HG02588 (cell line): ENCODE measurements at regions not wholly inside any gene's neighbourhood (a gene's known extent, or its start where the extent isn't known, plus 50 kb on each side); places are given as distances from the start of the nearest gene placed in this dataset.
A peak's percentile ranks its signal among the peaks of the same experiment; 100 is the strongest.

Experiments
- ATAC-seq: cut with Tn5 transposase; IDR thresholded peaks from one replicate; pipeline ENCODE4 v1.9.1; 2021; ENCODE audit warnings: mild to moderate bottlenecking, moderate library complexity; ENCODE audit not compliant: unreplicated experiment

DNA sequence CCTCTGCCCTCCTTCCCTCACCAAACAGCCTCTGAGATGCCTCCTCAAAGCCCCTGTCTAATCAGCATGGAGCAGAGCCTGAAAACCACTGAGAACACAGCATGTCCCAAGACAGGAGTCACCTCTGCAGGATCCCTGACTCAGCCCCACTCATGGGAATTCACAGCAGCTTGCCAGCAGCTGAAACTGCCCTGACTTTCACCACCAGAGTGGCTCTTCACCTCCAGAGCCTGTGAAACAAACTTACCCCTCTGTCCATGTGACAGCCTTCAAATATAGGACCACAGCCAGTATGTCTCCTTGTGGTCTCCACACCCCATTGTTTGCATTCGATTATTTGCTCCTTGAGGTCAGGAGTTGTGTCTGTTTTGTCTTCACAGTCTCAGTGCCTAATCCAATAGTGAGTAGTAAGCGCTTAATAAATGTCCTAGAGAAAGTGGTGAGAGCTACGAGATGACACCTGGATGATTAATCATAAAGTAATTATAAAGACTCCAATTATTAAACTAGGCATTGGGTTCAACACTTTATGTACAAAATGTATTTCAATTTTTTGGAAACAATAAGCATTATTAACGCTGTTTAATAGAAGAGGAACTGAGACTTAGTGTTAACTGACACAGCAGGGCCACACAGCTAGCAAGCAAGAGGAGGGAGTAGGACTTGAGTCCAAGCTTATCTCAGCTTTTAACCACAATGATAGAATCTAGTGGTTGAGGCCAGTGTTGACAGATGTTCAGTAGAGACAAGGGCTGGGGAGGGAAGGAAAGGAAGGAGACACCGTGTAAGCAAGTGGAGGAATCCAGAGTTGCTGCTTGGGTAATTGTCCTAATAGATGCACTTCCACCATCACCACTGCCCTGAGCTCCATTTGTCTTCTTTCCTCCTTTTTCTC is 358.7 kb upstream of the TNP1 start:
- ATAC-seq: peak; percentile 49

GRCh38 chr2:217216982-217217381 is 357.1 kb upstream of the TNP1 start:
- ATAC-seq: no peak

DNA sequence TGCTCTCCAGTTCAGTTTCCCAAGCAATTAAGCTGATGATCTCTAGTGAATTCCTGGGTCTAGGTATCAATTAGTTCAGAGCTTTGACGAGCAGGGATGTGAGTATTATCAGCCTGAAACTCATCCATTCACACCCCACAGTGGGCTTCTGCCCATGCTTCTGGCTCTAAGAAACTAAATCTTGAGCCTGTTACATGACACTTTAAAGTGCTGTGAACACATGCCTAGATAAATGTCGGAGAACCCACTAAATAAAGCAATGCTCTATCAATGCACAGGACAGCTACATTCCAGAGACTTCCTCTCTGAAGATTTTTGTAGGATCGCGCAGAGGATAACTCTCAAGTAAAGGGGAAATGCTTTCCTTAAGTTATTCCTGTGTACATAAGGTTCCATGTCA is 356.5 kb upstream of the TNP1 start:
- no peak for ATAC-seq

- ATAC-seq: no peak
Measured at GRCh38 chr2:217215877-217216276, 356.0 kb upstream of the TNP1 start.

DNA sequence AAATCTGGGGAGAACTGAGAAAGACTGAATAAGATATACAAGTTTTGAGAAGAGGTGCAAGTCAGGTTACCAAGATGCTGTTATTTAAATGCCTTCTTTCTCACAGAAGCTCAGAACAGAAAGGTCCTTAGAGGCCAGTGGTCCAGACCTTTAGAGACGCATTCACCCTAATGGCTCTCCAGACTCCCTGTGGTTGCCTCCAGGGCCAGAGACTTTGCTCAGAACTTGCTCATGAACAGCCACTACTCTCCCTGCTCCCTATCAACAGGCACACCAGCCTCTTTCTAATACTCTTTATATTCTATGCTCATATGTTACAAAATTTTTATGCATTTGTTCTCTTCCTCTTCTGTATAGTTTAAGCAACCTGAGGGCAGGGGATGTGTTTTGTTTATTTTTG is 349.0 kb upstream of the TNP1 start:
- no peak for ATAC-seq

DNA sequence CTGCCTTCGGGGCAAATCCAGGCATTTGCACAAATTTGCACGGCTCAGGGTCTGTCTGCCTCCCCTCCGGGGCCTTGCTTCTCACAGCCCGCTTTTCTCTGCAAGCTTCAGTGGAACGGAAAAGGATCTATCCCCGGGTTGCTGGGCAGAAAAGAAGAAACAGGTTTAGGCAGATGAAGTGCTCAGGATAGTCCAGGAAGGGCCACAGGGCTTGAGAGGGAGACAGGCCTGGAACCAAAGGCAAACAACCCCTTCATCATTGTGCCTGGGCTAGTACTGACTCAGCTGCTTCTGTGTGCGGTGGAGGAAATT is 347.8 kb upstream of the TNP1 start:
- ATAC-seq: no peak

DNA sequence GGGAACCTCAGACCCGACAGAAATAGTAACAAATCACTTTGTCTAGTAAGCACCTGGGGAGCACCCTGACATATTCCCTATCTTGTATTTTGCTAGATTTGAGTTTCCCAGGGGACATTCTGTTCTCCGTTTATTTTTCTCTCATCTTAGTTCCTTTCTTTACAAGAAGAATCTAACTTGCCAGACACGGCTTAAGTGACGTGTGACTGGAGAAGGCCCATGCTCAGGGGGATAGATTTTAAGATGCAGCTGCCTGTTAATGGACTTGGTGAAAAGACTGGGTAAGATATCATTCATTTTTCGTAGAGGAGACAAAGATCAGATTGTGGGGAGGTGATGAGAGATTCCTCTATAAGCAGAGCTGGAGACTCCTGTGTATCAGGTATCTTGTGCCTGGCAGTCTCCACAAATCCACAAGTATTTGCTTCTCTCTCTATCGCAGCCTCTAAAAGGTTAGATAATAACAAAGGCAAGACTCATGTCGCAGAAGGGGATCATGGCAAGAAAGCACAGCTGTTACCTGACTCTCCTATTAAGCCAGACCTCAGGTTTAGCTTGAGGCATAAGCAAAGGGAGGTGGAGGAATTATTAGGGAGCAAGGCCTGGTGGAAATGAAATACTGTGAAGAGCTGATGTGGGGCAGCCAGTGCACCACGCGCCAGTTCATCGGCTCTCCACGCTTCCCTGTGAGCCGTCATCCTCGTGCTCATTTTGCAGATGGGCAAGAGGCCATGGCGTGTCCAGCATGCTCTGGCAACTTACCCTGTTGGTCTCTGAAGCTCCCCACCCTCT is 347.2 kb upstream of the TNP1 start:
- ATAC-seq: no peak

- ATAC-seq: no peak
Measured at GRCh38 chr2:217206016-217206725, 346.3 kb upstream of the TNP1 start.

DNA sequence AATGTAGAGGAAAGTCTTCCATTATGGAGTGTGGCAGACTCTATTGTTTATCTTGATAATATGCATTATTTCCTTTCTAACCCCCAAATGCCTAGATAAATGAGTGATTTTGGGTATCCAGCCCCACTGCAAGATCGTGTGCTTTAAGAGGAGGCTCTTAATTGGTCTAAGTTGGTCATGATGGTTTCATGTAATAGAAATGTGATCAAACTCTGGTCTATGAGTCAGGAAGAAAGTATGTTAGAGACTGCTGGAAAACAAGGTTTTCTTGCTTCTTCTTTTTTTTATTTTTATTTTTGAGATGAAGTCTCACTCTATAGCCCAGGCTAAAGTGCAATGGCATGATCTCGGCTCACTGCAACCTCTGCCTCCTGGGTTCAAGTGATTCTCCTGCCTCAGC is 344.5 kb upstream of the TNP1 start:
- ATAC-seq: no peak

GRCh38 chr2:217203086-217203485 is 343.2 kb upstream of the TNP1 start:
- ATAC-seq: no peak

- ATAC-seq: no peak
Measured at GRCh38 chr2:217199255-217199630, 339.4 kb upstream of the TNP1 start.

- no peak for ATAC-seq
Measured at GRCh38 chr2:217195658-217196446, 336.0 kb upstream of the TNP1 start.

DNA sequence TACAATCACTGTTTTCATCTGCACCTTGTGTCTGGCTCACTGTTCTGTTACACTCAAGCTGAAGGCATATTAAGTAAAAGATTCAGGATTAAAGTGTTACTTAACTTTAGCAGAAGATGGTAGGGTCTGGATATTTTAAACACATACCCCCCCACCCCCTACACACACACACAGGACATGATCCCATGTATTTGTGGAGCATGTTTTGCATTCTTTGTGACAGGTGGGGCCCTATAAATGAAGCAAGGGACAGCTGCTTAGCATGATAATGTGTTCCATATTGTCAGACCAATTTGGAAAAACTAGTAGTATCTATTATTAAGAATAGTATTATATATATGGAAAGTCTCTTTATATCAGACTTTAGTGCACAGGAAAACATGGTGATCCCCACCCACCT is 335.2 kb upstream of the TNP1 start:
- no peak for ATAC-seq

GRCh38 chr2:217193431-217194340 is 333.8 kb upstream of the TNP1 start:
- no peak for ATAC-seq

DNA sequence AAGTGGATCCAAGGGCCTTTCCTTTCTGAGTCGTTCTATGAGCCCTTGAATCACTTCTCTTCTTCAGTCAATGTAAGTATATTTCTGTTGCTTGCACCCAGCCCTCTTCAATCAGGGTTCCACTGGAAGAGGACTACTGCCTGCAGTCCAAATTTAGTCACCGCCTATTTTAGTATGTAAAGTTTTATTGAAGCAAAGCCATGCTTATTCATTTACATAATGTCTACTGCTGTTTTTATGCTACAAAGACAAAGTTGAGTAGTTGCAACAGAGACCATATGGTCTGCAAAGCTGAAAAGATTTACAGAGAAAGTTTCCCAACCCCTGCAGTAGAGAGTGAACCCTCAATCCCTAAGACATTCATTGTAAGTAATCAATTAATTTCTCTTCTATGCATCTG is 332.5 kb upstream of the TNP1 start:
- ATAC-seq: no peak

GRCh38 chr2:217189747-217190146 is 329.9 kb upstream of the TNP1 start:
- ATAC-seq: no peak

GRCh38 chr2:217189131-217189530 is 329.3 kb upstream of the TNP1 start:
- ATAC-seq: no peak

DNA sequence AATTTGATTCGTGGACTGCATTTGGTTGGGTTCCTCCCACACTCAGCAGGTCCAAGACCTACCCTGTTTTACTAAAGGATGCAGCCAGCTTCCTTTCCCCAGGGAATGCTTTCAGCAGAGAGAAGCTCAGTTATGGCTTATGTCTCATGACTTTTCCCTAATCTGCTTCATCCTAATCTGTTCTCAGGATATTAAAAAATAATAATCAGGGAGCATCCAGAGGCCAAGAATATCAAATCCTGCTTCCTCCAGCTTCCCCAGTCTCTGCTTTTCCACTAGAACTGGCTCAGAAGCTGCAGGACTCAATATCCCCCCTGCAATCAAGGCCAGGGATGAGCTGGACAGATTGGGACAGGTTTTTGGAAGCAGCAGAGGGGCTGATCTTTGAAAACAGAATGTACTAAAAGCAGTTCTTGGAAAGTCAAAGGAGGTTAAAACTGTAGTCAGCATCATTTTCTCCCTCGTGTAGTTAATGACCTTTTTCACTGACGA is 326.9 kb upstream of the TNP1 start:
- no peak for ATAC-seq

GRCh38 chr2:217186152-217186551 is 326.3 kb upstream of the TNP1 start:
- ATAC-seq: no peak
